IPS DF 6.9 (cell line): ENCODE measurements at regions not wholly inside any gene's neighbourhood (a gene's known extent, or its start where the extent isn't known, plus 50 kb on each side); places are given as distances from the start of the nearest gene placed in this dataset.

Experiments
- DNase-seq: peaks from one replicate; pipeline ENCODE4 v3.0.0-alpha.2; 2013; ENCODE audit warnings: low read depth, low spot score
- H3K27ac ChIP-seq: one replicate; pipeline ENCODE4 v1.5.1; 2013; ENCODE audit warnings: low read length, control low read depth
- H3K27me3 ChIP-seq: 2 replicates; pipeline ENCODE4 v1.6.1; 2013; ENCODE audit warnings: mild to moderate bottlenecking, low read length; ENCODE audit not compliant: control insufficient read depth, insufficient read depth
- H3K36me3 ChIP-seq: 2 replicates; pipeline ENCODE4 v1.6.1; 2013; ENCODE audit warnings: low read length; ENCODE audit not compliant: control insufficient read depth, insufficient read depth
- H3K4me1 ChIP-seq: 2 replicates; pipeline ENCODE4 v1.6.1; 2013; ENCODE audit warnings: low read length; ENCODE audit not compliant: control insufficient read depth, insufficient read depth
- H3K4me3 ChIP-seq: 2 replicates; pipeline ENCODE4 v1.5.1; 2013; ENCODE audit warnings: mild to moderate bottlenecking, low read length
- H3K9me3 ChIP-seq: 2 replicates; pipeline ENCODE4 v1.6.1; 2013; ENCODE audit warnings: low read length, inconsistent platforms; ENCODE audit not compliant: control insufficient read depth, insufficient read depth
- WGBS: extraction: QIAGEN DNeasy Blood & Tissue Kit; methylation state at CpG from one replicate; pipeline ENCODE4 v1.1.7; 2013; ENCODE audit warnings: mixed read lengths, missing lambda C conversion rate; ENCODE audit not compliant: insufficient read length, insufficient coverage; 5-methylcytosine and 5-hydroxymethylcytosine counted together

- Histone ChIP-seq H3K4me3 (no peak overlapping the region), H3K9me3 (no peaks in the 10 kb centered on the region), H3K27me3 (no peaks in the 10 kb centered on the region), H3K4me1 (no peaks in the 10 kb centered on the region), H3K27ac (no peak overlapping the region), H3K36me3 (no peaks in the 10 kb centered on the region)
- WGBS: no CpG with 5 or more reads among the region's 14 CpGs
- DNase-seq: no peak
These were observed 102.5 kb downstream of the SPRY4 start for GRCh38 chr5:142222225-142222865.

DNA sequence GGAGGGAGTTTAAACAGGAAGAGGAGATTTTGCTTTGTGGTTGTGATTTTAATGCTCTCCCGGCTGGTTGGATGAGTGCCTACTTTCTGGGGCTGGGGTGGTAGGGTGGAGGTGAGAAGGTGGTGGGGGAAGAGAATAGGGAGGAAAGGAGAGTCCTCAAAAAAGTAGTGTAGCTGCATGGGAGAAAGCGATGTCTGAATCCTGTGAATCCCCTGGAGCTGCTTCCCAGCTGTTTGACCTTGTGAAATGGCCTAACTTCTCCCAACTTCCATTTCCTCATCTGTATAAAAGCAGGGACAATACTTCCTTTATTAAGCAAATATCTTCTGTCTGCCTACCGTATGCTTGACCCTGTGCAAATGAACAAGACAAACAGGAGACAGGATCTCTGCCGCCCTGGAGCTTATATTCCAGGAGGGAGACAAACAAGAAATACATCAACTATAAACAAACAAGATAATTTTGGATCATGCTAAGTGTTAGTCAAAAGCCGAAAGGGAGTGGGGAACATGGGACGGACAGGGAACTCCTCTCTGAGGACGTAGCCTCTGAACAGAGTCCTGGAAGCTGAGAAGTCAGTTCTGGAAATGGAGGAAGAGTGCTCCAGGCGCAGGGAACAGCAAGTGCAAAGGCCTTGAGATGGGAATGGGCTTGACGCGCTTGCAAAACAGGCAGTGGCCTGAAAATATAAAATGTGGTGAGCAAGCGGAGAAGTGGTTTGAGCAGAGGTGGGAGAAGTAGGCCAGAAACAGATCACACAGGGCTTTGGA is 103.5 kb downstream of the SPRY4 start:
- H3K36me3 ChIP-seq: no peaks in the 10 kb centered on the region
- H3K4me3 ChIP-seq: no peak overlapping the region
- no peaks in the 10 kb centered on the region for H3K27me3 ChIP-seq
- no peak for DNase-seq
- no CpG with 5 or more reads among the region's 11 CpGs for WGBS
- H3K27ac ChIP-seq: no peak overlapping the region
- H3K4me1 ChIP-seq: no peaks in the 10 kb centered on the region
- H3K9me3 ChIP-seq: no peaks in the 10 kb centered on the region

- no peaks in the 10 kb centered on the region for H3K27me3 ChIP-seq
- no CpG with 5 or more reads among the region's 7 CpGs for whole genome bisulfite sequencing
- H3K27ac ChIP-seq: no peak overlapping the region
- DNase-seq: no peak
- no peak overlapping the region for H3K4me3 ChIP-seq
- no peaks in the 10 kb centered on the region for H3K4me1 ChIP-seq
- H3K36me3 ChIP-seq: no peaks in the 10 kb centered on the region
- H3K9me3 ChIP-seq: no peaks in the 10 kb centered on the region
These were observed 105.7 kb downstream of the SPRY4 start for GRCh38 chr5:142219146-142219545.

GRCh38 chr5:142216931-142217330 is 107.9 kb downstream of the SPRY4 start:
- Histone ChIP-seq H3K4me1 (no peaks in the 10 kb centered on the region), H3K27me3 (no peaks in the 10 kb centered on the region), H3K36me3 (no peaks in the 10 kb centered on the region), H3K4me3 (no peak overlapping the region), H3K27ac (no peak overlapping the region), H3K9me3 (no peaks in the 10 kb centered on the region)
- no CpG with 5 or more reads among the region's 3 CpGs for WGBS
- no peak for DNase-seq

GRCh38 chr5:142215915-142216681 is 107.5 kb downstream of the NDFIP1 start:
- Histone ChIP-seq H3K9me3 (no peaks in the 10 kb centered on the region), H3K4me1 (no peaks in the 10 kb centered on the region), H3K36me3 (no peaks in the 10 kb centered on the region), H3K4me3 (no peak overlapping the region), H3K27me3 (no peaks in the 10 kb centered on the region), H3K27ac (no peak overlapping the region)
- no peak for DNase-seq
- WGBS: no CpG with 5 or more reads among the region's 14 CpGs

GRCh38 chr5:142213077-142213476 is 104.5 kb downstream of the NDFIP1 start:
- DNase-seq: no peak
- Histone ChIP-seq H3K9me3 (no peaks in the 10 kb centered on the region), H3K27ac (no peak overlapping the region), H3K27me3 (no peaks in the 10 kb centered on the region), H3K4me1 (no peaks in the 10 kb centered on the region; the same call in 1 of the 2 replicates), H3K4me3 (no peak overlapping the region), H3K36me3 (no peaks in the 10 kb centered on the region)
- WGBS: no CpG with 5 or more reads among the region's 2 CpGs

DNA sequence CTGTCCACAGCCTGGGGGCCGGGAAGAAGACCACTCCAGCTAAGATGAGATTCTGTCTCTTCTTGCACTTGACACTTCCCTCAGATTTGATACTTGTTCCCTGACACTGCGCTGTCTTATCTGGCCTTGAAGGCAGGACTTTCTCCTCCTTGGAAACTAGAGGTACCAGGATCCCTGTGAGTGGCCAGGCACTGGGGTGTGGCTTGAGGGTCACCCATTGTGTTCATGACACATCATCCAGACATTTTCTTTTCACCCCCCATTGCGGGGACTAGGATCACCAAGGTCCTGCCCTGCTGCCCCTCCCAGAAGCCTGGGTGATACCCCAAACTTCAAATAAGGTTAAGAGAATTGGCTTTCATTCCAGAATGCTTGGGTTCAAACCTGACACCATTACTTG is 103.3 kb downstream of the NDFIP1 start:
- Histone ChIP-seq H3K27me3 (no peaks in the 10 kb centered on the region), H3K9me3 (no peaks in the 10 kb centered on the region), H3K4me1 (no peaks in the 10 kb centered on the region; the same call in 1 of the 2 replicates), H3K27ac (no peak overlapping the region), H3K4me3 (no peak overlapping the region), H3K36me3 (no peaks in the 10 kb centered on the region)
- no CpG with 5 or more reads among the region's 3 CpGs for WGBS
- no peak for DNase-seq

GRCh38 chr5:142210864-142211412 is 102.4 kb downstream of the NDFIP1 start:
- DNase-seq: no peak
- no CpG with 5 or more reads among the region's 11 CpGs for WGBS
- Histone ChIP-seq H3K4me3 (no peak overlapping the region), H3K9me3 (no peaks in the 10 kb centered on the region), H3K27me3 (no peaks in the 10 kb centered on the region), H3K27ac (no peak overlapping the region), H3K4me1 (no peaks in the 10 kb centered on the region; the same call in 1 of the 2 replicates), H3K36me3 (no peaks in the 10 kb centered on the region)

GRCh38 chr5:142210011-142210410 is 101.4 kb downstream of the NDFIP1 start:
- no peaks in the 10 kb centered on the region; the same call in 1 of the 2 replicates for H3K4me1 ChIP-seq
- no peak overlapping the region for H3K27ac ChIP-seq
- no peak overlapping the region for H3K4me3 ChIP-seq
- no peak for DNase-seq
- H3K9me3 ChIP-seq: no peaks in the 10 kb centered on the region
- WGBS: 100% methylated on average over 4 of the region's 9 CpGs
- no peaks in the 10 kb centered on the region for H3K27me3 ChIP-seq
- no peaks in the 10 kb centered on the region for H3K36me3 ChIP-seq

DNA sequence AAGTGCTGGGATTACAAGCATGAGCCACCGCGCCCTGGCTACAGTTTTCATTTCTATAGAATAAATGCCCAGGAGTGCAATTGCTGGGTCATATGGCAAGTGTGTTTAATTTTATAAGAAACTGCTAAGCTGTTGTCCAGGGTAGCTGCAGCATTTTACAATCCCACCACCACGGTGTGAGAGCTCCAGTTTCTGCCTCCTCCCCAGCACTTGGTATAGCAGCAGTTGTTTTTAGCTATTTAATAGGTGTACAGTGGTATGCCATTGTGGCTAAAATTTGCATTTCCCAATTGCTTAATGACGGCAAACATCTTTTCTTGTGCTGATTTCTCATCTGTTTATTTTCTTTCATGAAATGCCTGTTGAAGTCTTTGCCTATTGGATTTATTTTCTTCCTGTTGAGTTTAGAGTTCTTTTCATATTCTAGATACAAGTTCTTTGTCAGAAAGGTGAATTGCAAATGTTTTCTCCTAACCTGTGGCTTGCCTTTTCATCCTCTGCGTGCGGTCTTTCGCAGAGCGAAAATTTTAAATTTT is 100.3 kb downstream of the NDFIP1 start:
- Histone ChIP-seq H3K27ac (no peak overlapping the region), H3K36me3 (no peaks in the 10 kb centered on the region), H3K4me1 (peaks cover 2% of the 10 kb centered on the region; the same call in 1 of the 2 replicates), H3K9me3 (no peaks in the 10 kb centered on the region), H3K4me3 (no peak overlapping the region), H3K27me3 (no peaks in the 10 kb centered on the region)
- WGBS: no CpG with 5 or more reads among the region's 8 CpGs
- DNase-seq: no peak
